ENCODE measurements at regions not wholly inside any gene's neighbourhood (a gene's known extent, or its start where the extent isn't known, plus 50 kb on each side); places are given as distances from the start of the nearest gene placed in this dataset.
A peak's percentile ranks its signal among the peaks of the same experiment; 100 is the strongest.

- Histone ChIP-seq H3K27ac (no peak overlapping the region), H3K4me1 (replicated peaks) (no peaks in the 10 kb centered on the region), H3K9me3 (no peaks in the 10 kb centered on the region), H3K4me3 (no peak overlapping the region), H3K27me3 (replicated peaks; ENCODE audit: insufficient read depth) (no peaks in the 10 kb centered on the region), H3K36me3 (no peaks in the 10 kb centered on the region)
- 82% methylated on average over 7 of the region's 7 CpGs for WGBS
- no peak for DNase-seq (ENCODE audit: low spot score)
- intact Hi-C loops (cut with DNase I), result no loop called here
- no peak for TF ChIP-seq POLR2AphosphoS5 (IDR thresholded peaks at IDR 0.05)
- no peak for TF ChIP-seq POLR2A (IDR thresholded peaks at IDR 0.05)
- no peak for TF ChIP-seq CTCF (IDR thresholded peaks at IDR 0.05)
Measured at GRCh38 chr1:229128066-229128608, 142.8 kb upstream of the RAB4A start.

- Histone ChIP-seq H3K9me3 (no peaks in the 10 kb centered on the region), H3K4me1 (replicated peaks) (no peaks in the 10 kb centered on the region), H3K36me3 (no peaks in the 10 kb centered on the region), H3K27ac (no peak overlapping the region), H3K27me3 (replicated peaks; ENCODE audit: insufficient read depth) (no peaks in the 10 kb centered on the region), H3K4me3 (no peak overlapping the region)
- WGBS, result 92% methylated on average over 16 of the region's 17 CpGs
- DNase-seq (ENCODE audit: low spot score), result no peak
- TF ChIP-seq CTCF (IDR thresholded peaks at IDR 0.05) (no peak), POLR2A (IDR thresholded peaks at IDR 0.05) (no peak), POLR2AphosphoS5 (IDR thresholded peaks at IDR 0.05) (no peak)
- intact Hi-C loops (cut with DNase I), result no loop called here
Measured at GRCh38 chr1:229129301-229130027, 141.4 kb upstream of the RAB4A start.

- intact Hi-C loops (cut with DNase I), result no loop called here
- Histone ChIP-seq H3K36me3 (no peaks in the 10 kb centered on the region), H3K4me3 (no peak overlapping the region), H3K27ac (no peak overlapping the region), H3K4me1 (replicated peaks) (no peaks in the 10 kb centered on the region), H3K27me3 (replicated peaks; ENCODE audit: insufficient read depth) (no peaks in the 10 kb centered on the region), H3K9me3 (no peaks in the 10 kb centered on the region)
- no peak for TF ChIP-seq POLR2A (IDR thresholded peaks at IDR 0.05)
- no peak for TF ChIP-seq CTCF (IDR thresholded peaks at IDR 0.05)
- TF ChIP-seq POLR2AphosphoS5 (IDR thresholded peaks at IDR 0.05), result no peak
- 66% methylated on average over 9 of the region's 9 CpGs for WGBS
- DNase-seq (ENCODE audit: low spot score), result no peak
Measured at GRCh38 chr1:229130028-229130668, 140.8 kb upstream of the RAB4A start.

GRCh38 chr1:229131243-229132105 is 139.4 kb upstream of the RAB4A start:
- peak; percentile 30 for DNase-seq (ENCODE audit: low spot score)
- Histone ChIP-seq H3K27me3 (replicated peaks; ENCODE audit: insufficient read depth) (no peaks in the 10 kb centered on the region), H3K9me3 (no peaks in the 10 kb centered on the region), H3K4me1 (replicated peaks) (no peaks in the 10 kb centered on the region), H3K27ac (peak overlapping the region; percentile 23 to 58), H3K4me3 (no peak overlapping the region), H3K36me3 (no peaks in the 10 kb centered on the region)
- no peak for TF ChIP-seq CTCF (IDR thresholded peaks at IDR 0.05)
- peak; percentile 40 for TF ChIP-seq POLR2AphosphoS5 (IDR thresholded peaks at IDR 0.05)
- no peak for TF ChIP-seq POLR2A (IDR thresholded peaks at IDR 0.05)
- 41% methylated on average over 1 of the region's 1 CpG for WGBS
- intact Hi-C loops (cut with DNase I), result no loop called here

Measured in prostate gland (tissue), 2 donors.